HG03378 (cell line): ENCODE measurements at regions not wholly inside any gene's neighbourhood (a gene's known extent, or its start where the extent isn't known, plus 50 kb on each side); places are given as distances from the start of the nearest gene placed in this dataset.

ENCODE experiments used
- ATAC-seq: cut with Tn5 transposase; IDR thresholded peaks from one replicate; pipeline ENCODE4 v1.9.1; 2021; ENCODE audit warnings: mild to moderate bottlenecking, moderate library complexity; ENCODE audit not compliant: unreplicated experiment

GRCh38 chr5:4370218-4370617 is 769.9 kb upstream of the ADAMTS16 start:
- no peak for ATAC-seq

- no peak for ATAC-seq
Measured at GRCh38 chr5:4372481-4372880, 767.6 kb upstream of the ADAMTS16 start.

GRCh38 chr5:4373051-4373820 is 766.9 kb upstream of the ADAMTS16 start:
- ATAC-seq: no peak

GRCh38 chr5:4374866-4375265 is 765.3 kb upstream of the ADAMTS16 start:
- no peak for ATAC-seq

GRCh38 chr5:4375640-4376039 is 764.5 kb upstream of the ADAMTS16 start:
- ATAC-seq: no peak

- ATAC-seq: no peak
Measured at GRCh38 chr5:4383102-4383501, 757.0 kb upstream of the ADAMTS16 start.

- no peak for ATAC-seq
Measured at GRCh38 chr5:4383518-4384198, 756.5 kb upstream of the ADAMTS16 start.

GRCh38 chr5:4384649-4385048 is 755.5 kb upstream of the ADAMTS16 start:
- no peak for ATAC-seq

- no peak for ATAC-seq
Measured at GRCh38 chr5:4386152-4386551, 754.0 kb upstream of the ADAMTS16 start.

- no peak for ATAC-seq
Measured at GRCh38 chr5:4387290-4387689, 752.8 kb upstream of the ADAMTS16 start.

GRCh38 chr5:4395752-4396151 is 744.4 kb upstream of the ADAMTS16 start:
- ATAC-seq: no peak

- ATAC-seq: no peak
Measured at GRCh38 chr5:4405614-4406219, 734.4 kb upstream of the ADAMTS16 start.

GRCh38 chr5:4410151-4410550 is 730.0 kb upstream of the ADAMTS16 start:
- ATAC-seq: no peak

- ATAC-seq: no peak
Measured at GRCh38 chr5:4411664-4412063, 728.5 kb upstream of the ADAMTS16 start.

GRCh38 chr5:4413996-4414395 is 726.1 kb upstream of the ADAMTS16 start:
- no peak for ATAC-seq

GRCh38 chr5:4418084-4418483 is 722.0 kb upstream of the ADAMTS16 start:
- no peak for ATAC-seq

GRCh38 chr5:4419281-4419680 is 720.8 kb upstream of the ADAMTS16 start:
- ATAC-seq: no peak

GRCh38 chr5:4420177-4420576 is 720.0 kb upstream of the ADAMTS16 start:
- no peak for ATAC-seq

GRCh38 chr5:4420681-4421080 is 719.4 kb upstream of the ADAMTS16 start:
- ATAC-seq: no peak

- ATAC-seq: no peak
Measured at GRCh38 chr5:4422247-4422646, 717.9 kb upstream of the ADAMTS16 start.

GRCh38 chr5:4424895-4425294 is 715.2 kb upstream of the ADAMTS16 start:
- no peak for ATAC-seq

GRCh38 chr5:4440536-4440935 is 699.6 kb upstream of the ADAMTS16 start:
- no peak for ATAC-seq
